ENCODE measurements at regions not wholly inside any gene's neighbourhood (a gene's known extent, or its start where the extent isn't known, plus 50 kb on each side); places are given as distances from the start of the nearest gene placed in this dataset.

GRCh38 chr5:2148312-2149194, 265.8 kb upstream of the IRX4 start:
- TF ChIP-seq POLR2A (IDR thresholded peaks at IDR 0.05; ENCODE audit: low read length): no peak
- DNase-seq: no peak

GRCh38 chr5:2147504-2148311, 265.0 kb upstream of the IRX4 start:
- no peak for DNase-seq
- TF ChIP-seq GATA1 (IDR thresholded peaks at IDR 0.05; ENCODE audit: low read depth, low read length): no peak
- no peak for TF ChIP-seq POLR2A (IDR thresholded peaks at IDR 0.05; ENCODE audit: low read length)

GRCh38 chr5:2143646-2144353, 261.1 kb upstream of the IRX4 start:
- TF ChIP-seq POLR2A (IDR thresholded peaks at IDR 0.05; ENCODE audit: low read length) (no peak), GATA1 (IDR thresholded peaks at IDR 0.05; ENCODE audit: low read depth, low read length) (no peak)
- no peak for DNase-seq

- DNase-seq: no peak
- TF ChIP-seq GATA1 (IDR thresholded peaks at IDR 0.05; ENCODE audit: low read depth, low read length) (no peak), POLR2A (IDR thresholded peaks at IDR 0.05; ENCODE audit: low read length) (no peak)
These were observed 260.4 kb upstream of the IRX4 start for GRCh38 chr5:2143088-2143487.

- DNase-seq: no peak
- TF ChIP-seq POLR2A (IDR thresholded peaks at IDR 0.05; ENCODE audit: low read length): no peak
- no peak for TF ChIP-seq GATA1 (IDR thresholded peaks at IDR 0.05; ENCODE audit: low read depth, low read length)
These were observed 259.8 kb upstream of the IRX4 start for GRCh38 chr5:2142456-2142954.

- no peak for TF ChIP-seq POLR2A (IDR thresholded peaks at IDR 0.05; ENCODE audit: low read length)
- no peak for TF ChIP-seq GATA1 (IDR thresholded peaks at IDR 0.05; ENCODE audit: low read depth, low read length)
These were observed 258.7 kb upstream of the IRX4 start for GRCh38 chr5:2141254-2142000.

GRCh38 chr5:2140501-2141175, 257.9 kb upstream of the IRX4 start:
- DNase-seq: no peak
- TF ChIP-seq GATA1 (IDR thresholded peaks at IDR 0.05; ENCODE audit: low read depth, low read length) (no peak), POLR2A (IDR thresholded peaks at IDR 0.05; ENCODE audit: low read length) (no peak)

More at GRCh38 chr5:2141254-2142000, 258.7 kb upstream of the IRX4 start:
- no peak for DNase-seq

- TF ChIP-seq GATA1 (IDR thresholded peaks at IDR 0.05; ENCODE audit: low read depth, low read length) (no peak), POLR2A (IDR thresholded peaks at IDR 0.05; ENCODE audit: low read length) (no peak)
These were observed 256.8 kb upstream of the IRX4 start for GRCh38 chr5:2139478-2139877.

GRCh38 chr5:2138896-2139295, 256.2 kb upstream of the IRX4 start:
- TF ChIP-seq GATA1 (IDR thresholded peaks at IDR 0.05; ENCODE audit: low read depth, low read length): no peak
- no peak for TF ChIP-seq POLR2A (IDR thresholded peaks at IDR 0.05; ENCODE audit: low read length)
- no peak for DNase-seq

More at GRCh38 chr5:2139478-2139877, 256.8 kb upstream of the IRX4 start:
- DNase-seq: no peak

- DNase-seq: no peak
- no peak for TF ChIP-seq POLR2A (IDR thresholded peaks at IDR 0.05; ENCODE audit: low read length)
- TF ChIP-seq GATA1 (IDR thresholded peaks at IDR 0.05; ENCODE audit: low read depth, low read length): no peak
These were observed 254.8 kb upstream of the IRX4 start for GRCh38 chr5:2137444-2138050.

GRCh38 chr5:2136728-2137333, 254.1 kb upstream of the IRX4 start:
- TF ChIP-seq GATA1 (IDR thresholded peaks at IDR 0.05; ENCODE audit: low read depth, low read length) (no peak), POLR2A (IDR thresholded peaks at IDR 0.05; ENCODE audit: low read length) (no peak)
- DNase-seq: no peak

GRCh38 chr5:2135833-2136232, 253.1 kb upstream of the IRX4 start:
- DNase-seq: no peak
- TF ChIP-seq GATA1 (IDR thresholded peaks at IDR 0.05; ENCODE audit: low read depth, low read length): no peak
